C4-2B (cell line): ENCODE measurements at regions not wholly inside any gene's neighbourhood (a gene's known extent, or its start where the extent isn't known, plus 50 kb on each side); places are given as distances from the start of the nearest gene placed in this dataset.

Experiments
- ZFX ChIP-seq: fragments of 450-650 bp; IDR thresholded peaks from 2 replicates; pipeline ENCODE4 v1.6.1; 2017
- TF ChIP-seq, protein P1 (sequence below): fragments of 450-650 bp; conservative IDR thresholded peaks from 2 replicates; pipeline ENCODE4 v1.5.1; 2017; ENCODE audit warnings: mild to moderate bottlenecking

DNA sequence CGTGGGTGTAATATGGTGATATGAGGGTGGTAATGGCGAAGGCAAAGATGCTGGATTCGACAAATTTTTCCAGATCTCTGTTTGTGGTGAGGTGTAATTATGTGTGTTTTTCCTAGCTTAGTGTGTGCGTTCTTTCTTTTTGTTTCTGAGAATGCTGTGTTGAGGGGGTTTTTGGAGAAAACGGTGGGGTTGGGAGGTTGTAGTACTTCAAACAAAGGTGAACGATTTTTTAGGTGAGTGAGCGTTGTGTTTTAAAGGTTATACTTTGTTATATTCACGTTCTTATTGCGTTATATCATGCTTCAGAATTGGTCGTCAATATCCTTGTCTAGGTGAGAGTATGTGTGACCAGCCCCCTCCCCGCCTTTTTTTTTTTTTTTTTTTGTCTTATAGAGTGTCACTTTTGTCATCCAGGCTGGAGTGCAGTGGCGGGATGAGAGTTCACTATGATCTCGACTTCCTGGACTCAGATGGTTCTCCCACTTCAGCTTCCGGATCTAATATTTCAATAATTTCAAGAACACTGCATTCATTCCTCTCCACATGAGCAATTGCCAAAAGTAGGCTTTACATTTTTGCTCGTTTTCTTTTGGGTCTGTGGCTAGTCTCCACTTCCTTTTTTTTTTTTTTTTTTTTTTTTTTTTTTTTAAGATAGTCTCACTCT lies 82.2 kb upstream of the RNU2-1 start:
- TF ChIP-seq, protein P1, sequence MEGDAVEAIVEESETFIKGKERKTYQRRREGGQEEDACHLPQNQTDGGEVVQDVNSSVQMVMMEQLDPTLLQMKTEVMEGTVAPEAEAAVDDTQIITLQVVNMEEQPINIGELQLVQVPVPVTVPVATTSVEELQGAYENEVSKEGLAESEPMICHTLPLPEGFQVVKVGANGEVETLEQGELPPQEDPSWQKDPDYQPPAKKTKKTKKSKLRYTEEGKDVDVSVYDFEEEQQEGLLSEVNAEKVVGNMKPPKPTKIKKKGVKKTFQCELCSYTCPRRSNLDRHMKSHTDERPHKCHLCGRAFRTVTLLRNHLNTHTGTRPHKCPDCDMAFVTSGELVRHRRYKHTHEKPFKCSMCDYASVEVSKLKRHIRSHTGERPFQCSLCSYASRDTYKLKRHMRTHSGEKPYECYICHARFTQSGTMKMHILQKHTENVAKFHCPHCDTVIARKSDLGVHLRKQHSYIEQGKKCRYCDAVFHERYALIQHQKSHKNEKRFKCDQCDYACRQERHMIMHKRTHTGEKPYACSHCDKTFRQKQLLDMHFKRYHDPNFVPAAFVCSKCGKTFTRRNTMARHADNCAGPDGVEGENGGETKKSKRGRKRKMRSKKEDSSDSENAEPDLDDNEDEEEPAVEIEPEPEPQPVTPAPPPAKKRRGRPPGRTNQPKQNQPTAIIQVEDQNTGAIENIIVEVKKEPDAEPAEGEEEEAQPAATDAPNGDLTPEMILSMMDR, result no peak
- TF ChIP-seq ZFX, result no peak
